Body of pancreas (tissue), 4 donors: ENCODE measurements at regions not wholly inside any gene's neighbourhood (a gene's known extent, or its start where the extent isn't known, plus 50 kb on each side); places are given as distances from the start of the nearest gene placed in this dataset.

Experiments
- CTCF ChIP-seq, 7 experiments: fragments of 450-650 bp in 4 of 7; fragments of 200-600 bp in 3 of 7; sonication (generic) in 3 of 7; IDR thresholded peaks; one replicate each; pipeline ENCODE4 v1.5.1; 2016 to 2019; ENCODE audit warnings: antibody characterized with exemption in 7 of 7
- POLR2A ChIP-seq, 3 donors: fragments of 450-650 bp; IDR thresholded peaks; one replicate each; pipeline ENCODE4 v1.6.1; 2016; ENCODE audit warnings: antibody characterized with exemption in 3 of 3, mild to moderate bottlenecking in 2 of 3

GRCh38 chr2:193818801-193819499 lies 1624.2 kb upstream of the TMEFF2 start:
- TF ChIP-seq CTCF (IDR thresholded peaks at IDR 0.05) (no peak), POLR2A (IDR thresholded peaks at IDR 0.05) (no peak)
